IPS-18a (cell line): ENCODE measurements at regions not wholly inside any gene's neighbourhood (a gene's known extent, or its start where the extent isn't known, plus 50 kb on each side); places are given as distances from the start of the nearest gene placed in this dataset.
A peak's percentile ranks its signal among the peaks of the same experiment; 100 is the strongest.

Source experiments
- H3K27ac ChIP-seq: one replicate; pipeline ENCODE4 v1.5.1; 2013; ENCODE audit warnings: low read length
- H3K27me3 ChIP-seq: one replicate; pipeline ENCODE4 v1.6.1; 2013; ENCODE audit warnings: mild to moderate bottlenecking, low read length; ENCODE audit not compliant: control insufficient read depth, insufficient read depth
- H3K36me3 ChIP-seq: one replicate; pipeline ENCODE4 v1.6.1; 2013; ENCODE audit warnings: low read depth, low read length; ENCODE audit not compliant: control insufficient read depth
- H3K4me1 ChIP-seq: one replicate; pipeline ENCODE4 v1.6.1; 2013; ENCODE audit warnings: low read depth, low read length; ENCODE audit not compliant: control insufficient read depth
- H3K4me3 ChIP-seq: one replicate; pipeline ENCODE4 v1.5.1; 2013; ENCODE audit warnings: low read length
- H3K9ac ChIP-seq: one replicate; pipeline ENCODE4 v1.6.1; 2013; ENCODE audit warnings: mild to moderate bottlenecking, low read length, moderate library complexity
- H3K9me3 ChIP-seq: one replicate; pipeline ENCODE4 v1.6.1; 2013; ENCODE audit warnings: low read depth, low read length; ENCODE audit not compliant: control insufficient read depth

DNA sequence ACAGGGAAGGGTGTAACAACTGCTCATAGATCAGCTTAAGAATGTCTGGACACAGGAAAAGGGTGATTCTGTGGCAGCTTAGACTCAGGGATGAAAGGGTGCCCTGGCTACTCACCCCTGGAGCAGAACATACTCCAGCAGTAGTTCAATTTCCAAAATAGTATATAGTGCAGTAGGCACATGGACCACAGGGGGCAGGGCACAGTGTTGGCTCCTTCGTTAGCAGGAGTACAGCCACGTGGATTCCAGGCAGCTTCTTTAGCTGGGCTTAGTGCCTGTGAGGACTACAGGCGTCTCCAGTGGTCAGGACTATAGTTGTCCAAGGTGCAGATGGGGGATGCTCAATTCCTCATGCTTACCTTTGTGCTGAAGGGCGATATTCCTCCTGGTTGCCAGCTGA is 277.5 kb upstream of the DDX18 start:
- Histone ChIP-seq H3K27me3 (no peaks in the 10 kb centered on the region), H3K36me3 (no peaks in the 10 kb centered on the region), H3K9ac (no peak overlapping the region), H3K4me1 (no peaks in the 10 kb centered on the region), H3K9me3 (peaks cover 12% of the 10 kb centered on the region), H3K4me3 (no peak overlapping the region), H3K27ac (no peak overlapping the region)

DNA sequence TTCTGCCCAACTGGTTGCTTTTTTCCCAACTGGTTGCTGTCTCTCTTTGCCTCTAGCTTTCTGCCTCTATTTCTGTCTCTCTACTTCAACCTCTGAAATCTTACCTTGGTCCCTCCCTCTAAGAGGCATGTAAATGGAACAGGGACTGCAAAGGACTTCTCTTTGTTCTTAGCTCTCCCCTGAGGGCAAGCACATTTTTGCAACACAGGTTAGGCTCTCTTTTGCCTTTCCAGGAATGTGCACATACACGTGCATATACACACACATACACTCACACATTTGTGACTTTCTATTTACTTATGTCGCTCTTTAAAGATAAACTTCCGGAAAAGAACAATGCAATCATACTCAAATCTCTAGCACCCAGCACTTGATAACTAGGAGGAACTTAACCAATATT is 262.6 kb upstream of the DDX18 start:
- Histone ChIP-seq H3K27me3 (no peaks in the 10 kb centered on the region), H3K9me3 (no peaks in the 10 kb centered on the region), H3K36me3 (no peaks in the 10 kb centered on the region), H3K27ac (no peak overlapping the region), H3K4me3 (no peak overlapping the region), H3K4me1 (peaks cover 34% of the 10 kb centered on the region), H3K9ac (no peak overlapping the region)

DNA sequence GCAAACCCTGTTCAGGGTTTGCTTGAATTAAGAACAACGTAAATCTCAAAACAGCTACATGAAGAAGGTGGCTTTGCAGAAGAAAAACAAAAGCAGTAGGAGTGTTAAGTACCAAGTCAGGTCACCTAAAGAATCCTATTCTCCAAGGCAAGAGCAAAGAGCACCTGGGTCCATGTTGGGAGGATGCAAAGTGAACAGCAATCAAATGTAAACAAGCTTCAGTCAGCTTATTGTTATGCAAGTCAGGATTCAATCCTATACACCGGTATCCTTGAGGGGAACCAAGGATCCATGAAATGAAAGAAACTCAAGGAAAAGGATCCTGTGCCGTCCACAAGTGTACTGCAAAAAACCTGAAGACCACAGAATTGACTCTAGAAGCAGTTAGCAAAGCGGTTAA is 261.0 kb upstream of the DDX18 start:
- Histone ChIP-seq H3K4me1 (peaks cover 34% of the 10 kb centered on the region), H3K4me3 (peak overlapping the region; percentile 34), H3K27ac (no peak overlapping the region), H3K9me3 (no peaks in the 10 kb centered on the region), H3K9ac (no peak overlapping the region), H3K36me3 (no peaks in the 10 kb centered on the region), H3K27me3 (no peaks in the 10 kb centered on the region)

DNA sequence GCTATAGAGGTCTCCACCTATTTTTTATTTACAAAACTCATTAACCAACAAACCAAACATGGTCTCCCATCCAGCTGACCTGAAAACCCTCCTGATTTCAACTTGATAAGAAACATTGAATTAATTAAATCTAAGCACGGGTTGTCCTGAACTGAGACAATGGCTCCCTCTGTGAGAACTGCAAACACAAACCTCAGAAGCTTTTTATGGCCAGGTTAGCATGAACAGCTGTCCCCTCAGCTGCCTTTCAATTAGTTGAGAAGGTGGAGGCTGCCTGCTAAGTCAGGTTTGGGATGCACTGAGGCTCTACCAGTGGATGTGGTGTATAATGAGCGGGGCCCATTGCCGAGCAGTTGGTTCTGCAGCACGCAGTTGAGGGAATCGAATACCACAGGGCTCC is 258.5 kb upstream of the DDX18 start:
- no peaks in the 10 kb centered on the region for H3K9me3 ChIP-seq
- no peak overlapping the region for H3K27ac ChIP-seq
- peaks cover 34% of the 10 kb centered on the region for H3K4me1 ChIP-seq
- H3K36me3 ChIP-seq, result no peaks in the 10 kb centered on the region
- no peaks in the 10 kb centered on the region for H3K27me3 ChIP-seq
- H3K4me3 ChIP-seq, result no peak overlapping the region
- no peak overlapping the region for H3K9ac ChIP-seq

DNA sequence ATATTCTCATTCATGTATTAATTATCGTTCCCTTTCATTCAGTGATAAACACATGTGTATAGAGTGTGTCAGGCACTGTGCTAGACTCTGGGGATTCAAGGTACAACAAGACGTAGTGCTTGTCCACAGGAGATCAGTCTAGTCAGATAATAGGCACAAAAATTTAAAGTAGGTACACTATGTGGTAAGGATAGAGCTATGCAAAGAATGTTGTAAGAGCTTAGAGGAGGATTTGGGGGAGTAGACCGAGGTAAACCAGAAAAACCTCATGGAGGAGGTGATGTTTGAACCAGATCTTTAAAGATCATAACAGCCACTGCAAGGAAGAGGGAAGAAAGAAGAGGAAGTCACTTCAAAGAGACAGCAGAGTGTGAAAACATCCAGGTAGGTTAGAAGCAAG is 256.9 kb upstream of the DDX18 start:
- no peaks in the 10 kb centered on the region for H3K27me3 ChIP-seq
- H3K4me1 ChIP-seq, result peaks cover 20% of the 10 kb centered on the region
- no peak overlapping the region for H3K4me3 ChIP-seq
- H3K9ac ChIP-seq, result no peak overlapping the region
- no peaks in the 10 kb centered on the region for H3K9me3 ChIP-seq
- no peak overlapping the region for H3K27ac ChIP-seq
- H3K36me3 ChIP-seq, result no peaks in the 10 kb centered on the region

DNA sequence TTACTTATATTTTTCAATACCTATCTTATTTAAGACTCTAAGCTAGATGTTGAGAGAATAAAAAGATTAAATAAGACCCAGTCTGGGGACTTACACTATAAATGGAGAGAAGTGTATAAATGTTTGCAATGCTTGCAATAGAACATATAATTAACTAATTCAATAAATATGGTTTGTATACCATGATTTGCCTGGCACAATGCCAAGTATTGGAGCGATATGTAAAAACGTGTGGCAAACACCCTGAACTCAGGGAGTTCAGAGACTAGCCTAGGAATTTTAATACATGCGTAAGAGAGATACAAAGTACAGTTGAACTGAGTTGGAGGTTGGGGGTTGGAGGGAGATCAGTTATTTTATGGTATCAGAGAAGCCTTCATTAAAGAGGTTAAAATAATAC is 251.8 kb upstream of the DDX18 start:
- no peak overlapping the region for H3K27ac ChIP-seq
- H3K36me3 ChIP-seq, result no peaks in the 10 kb centered on the region
- no peak overlapping the region for H3K4me3 ChIP-seq
- H3K4me1 ChIP-seq, result no peaks in the 10 kb centered on the region
- H3K27me3 ChIP-seq, result no peaks in the 10 kb centered on the region
- no peak overlapping the region for H3K9ac ChIP-seq
- H3K9me3 ChIP-seq, result no peaks in the 10 kb centered on the region

DNA sequence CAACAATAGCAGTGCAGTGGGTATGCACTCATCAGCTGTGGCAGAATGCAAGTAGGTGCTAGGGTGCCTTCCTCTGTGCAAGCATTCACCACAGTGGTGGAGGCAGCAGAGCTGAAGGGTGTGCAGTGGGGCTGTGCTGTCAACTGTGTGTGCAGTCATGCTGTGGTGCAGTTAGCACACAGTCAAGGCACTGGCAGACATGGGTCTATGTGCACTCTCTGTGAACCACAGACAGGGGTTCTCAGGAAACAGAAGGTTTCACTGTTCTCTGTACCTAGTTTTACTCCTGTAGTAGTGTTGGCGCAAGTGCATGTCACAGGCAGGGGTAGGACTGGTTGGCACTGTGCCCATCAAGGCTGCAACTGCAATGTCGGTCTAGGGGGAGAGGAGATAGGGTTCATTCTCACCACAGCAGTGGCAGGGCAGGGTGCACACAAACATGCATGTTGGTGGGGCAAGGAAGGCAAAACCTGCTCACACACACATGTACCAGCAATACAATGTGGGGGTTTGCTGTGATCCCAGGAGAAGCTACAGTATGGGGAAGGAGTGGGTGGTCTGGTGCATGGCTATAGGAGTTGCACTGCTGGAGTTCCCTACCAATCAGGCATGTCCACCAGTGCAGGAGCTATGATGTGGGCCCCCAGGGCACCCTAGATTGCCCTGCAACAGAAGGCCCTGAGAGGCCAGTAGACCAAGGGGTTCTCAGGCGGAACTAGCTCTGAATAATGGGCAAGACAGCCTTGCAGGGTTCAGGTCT is 242.7 kb upstream of the DDX18 start:
- H3K36me3 ChIP-seq, result no peaks in the 10 kb centered on the region
- no peaks in the 10 kb centered on the region for H3K4me1 ChIP-seq
- H3K27me3 ChIP-seq, result no peaks in the 10 kb centered on the region
- no peak overlapping the region for H3K4me3 ChIP-seq
- no peak overlapping the region for H3K27ac ChIP-seq
- no peak overlapping the region for H3K9ac ChIP-seq
- H3K9me3 ChIP-seq, result no peaks in the 10 kb centered on the region

DNA sequence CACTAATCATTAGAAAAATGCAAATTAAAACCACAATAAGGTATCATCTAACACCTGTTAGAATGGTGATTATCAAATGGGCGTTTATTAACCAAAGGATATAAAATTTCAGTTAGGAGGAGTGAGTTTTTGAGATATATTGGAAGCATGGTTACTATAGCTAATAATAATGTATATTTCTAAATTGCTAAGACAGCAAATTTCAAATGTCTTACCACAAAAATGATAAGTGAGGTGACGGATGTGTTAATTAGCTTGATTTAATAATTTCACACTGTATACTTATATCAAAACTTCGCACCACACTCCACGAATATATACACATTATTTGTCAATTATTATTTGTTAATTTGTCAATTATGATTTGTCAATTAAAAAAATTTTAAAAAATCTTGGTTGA is 227.2 kb upstream of the DDX18 start:
- Histone ChIP-seq H3K4me1 (no peaks in the 10 kb centered on the region), H3K9ac (no peak overlapping the region), H3K4me3 (no peak overlapping the region), H3K27ac (no peak overlapping the region), H3K9me3 (peaks cover 7% of the 10 kb centered on the region), H3K36me3 (no peaks in the 10 kb centered on the region), H3K27me3 (no peaks in the 10 kb centered on the region)

DNA sequence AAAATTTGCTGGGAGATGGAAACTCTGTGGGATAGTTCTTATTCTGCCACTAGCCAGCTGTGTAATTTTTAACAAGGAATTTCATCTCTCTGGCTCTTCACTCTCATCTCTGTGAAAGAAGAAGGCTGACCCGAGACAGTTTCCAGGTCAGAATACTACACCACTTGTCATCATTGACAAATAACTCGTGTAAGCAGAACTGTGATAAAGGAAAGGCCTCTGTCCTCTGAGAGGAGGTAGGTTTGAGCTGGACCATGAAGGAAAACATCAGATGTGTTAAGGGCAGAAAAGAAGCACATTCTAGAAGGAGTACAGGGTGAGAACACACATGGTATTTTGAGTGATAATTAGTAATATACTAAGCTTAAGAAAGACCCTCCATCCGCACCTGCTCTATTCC is 211.4 kb upstream of the DDX18 start:
- Histone ChIP-seq H3K27me3 (no peaks in the 10 kb centered on the region), H3K27ac (no peak overlapping the region), H3K36me3 (no peaks in the 10 kb centered on the region), H3K4me1 (peaks cover 8% of the 10 kb centered on the region), H3K9me3 (no peaks in the 10 kb centered on the region), H3K9ac (no peak overlapping the region), H3K4me3 (no peak overlapping the region)

DNA sequence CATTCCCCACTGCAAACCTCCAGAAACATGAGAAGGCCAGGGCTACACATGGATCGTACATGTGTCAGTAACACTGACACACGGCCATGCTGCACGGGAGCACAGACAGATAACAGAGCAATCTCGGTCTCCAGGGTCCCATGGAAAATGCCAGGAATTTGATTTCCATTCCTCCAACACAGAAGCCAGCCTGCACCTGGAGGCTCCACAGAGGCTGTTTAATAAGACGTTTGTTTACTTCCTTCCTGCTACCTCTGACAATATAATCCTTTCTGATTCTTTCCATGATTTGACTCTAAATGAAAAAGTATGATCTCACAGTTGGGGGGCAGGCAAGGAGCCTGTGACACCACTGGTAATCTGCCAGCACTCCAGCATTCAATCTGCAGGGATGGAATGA is 210.9 kb upstream of the DDX18 start:
- no peaks in the 10 kb centered on the region for H3K27me3 ChIP-seq
- no peaks in the 10 kb centered on the region for H3K9me3 ChIP-seq
- H3K27ac ChIP-seq, result no peak overlapping the region
- no peak overlapping the region for H3K9ac ChIP-seq
- H3K4me3 ChIP-seq, result no peak overlapping the region
- H3K4me1 ChIP-seq, result peaks cover 8% of the 10 kb centered on the region
- no peaks in the 10 kb centered on the region for H3K36me3 ChIP-seq

DNA sequence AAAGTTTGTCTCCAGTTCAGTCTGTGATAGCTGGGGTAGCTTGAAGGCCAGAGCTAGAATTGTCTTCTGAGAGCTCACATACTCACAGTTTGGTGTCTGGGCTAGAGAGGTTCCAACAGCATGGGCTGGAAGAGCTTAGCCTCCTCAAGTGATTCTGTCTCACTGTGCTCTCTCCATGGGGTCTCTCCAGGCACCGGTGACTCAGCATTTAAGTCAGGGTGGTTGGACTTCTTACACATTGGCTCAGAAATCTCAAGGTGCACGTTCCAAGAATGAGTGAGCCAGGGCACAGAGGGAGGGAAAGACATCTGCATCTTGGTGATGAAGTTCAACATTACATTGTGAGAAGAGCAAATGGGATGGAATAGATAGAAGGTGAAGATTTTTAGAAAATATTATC is 207.3 kb upstream of the DDX18 start:
- Histone ChIP-seq H3K4me3 (no peak overlapping the region), H3K27ac (no peak overlapping the region), H3K27me3 (no peaks in the 10 kb centered on the region), H3K9ac (no peak overlapping the region), H3K9me3 (no peaks in the 10 kb centered on the region), H3K4me1 (peaks cover 8% of the 10 kb centered on the region), H3K36me3 (no peaks in the 10 kb centered on the region)

DNA sequence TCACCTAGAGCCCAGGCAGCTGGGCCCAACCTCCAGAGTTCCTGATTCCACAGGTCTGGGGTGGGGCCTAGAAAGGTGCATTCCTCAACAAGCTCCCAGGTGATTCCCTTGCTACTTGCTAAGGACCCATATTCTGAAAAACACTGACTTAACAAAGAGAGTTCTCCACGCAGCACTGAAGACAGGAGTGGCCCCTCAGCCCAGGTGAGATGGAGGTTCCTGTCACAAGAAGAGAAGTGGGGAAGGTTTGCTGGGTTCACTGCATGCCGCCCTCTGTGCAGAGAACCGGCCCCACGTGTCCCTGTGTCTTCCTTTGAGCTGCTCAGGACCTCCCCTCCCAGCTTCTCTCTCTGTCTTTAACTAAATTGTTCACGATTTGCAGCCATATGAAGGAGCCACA is 201.4 kb upstream of the DDX18 start:
- H3K4me3 ChIP-seq, result no peak overlapping the region
- no peaks in the 10 kb centered on the region for H3K9me3 ChIP-seq
- no peaks in the 10 kb centered on the region for H3K4me1 ChIP-seq
- H3K36me3 ChIP-seq, result no peaks in the 10 kb centered on the region
- no peak overlapping the region for H3K27ac ChIP-seq
- H3K9ac ChIP-seq, result no peak overlapping the region
- H3K27me3 ChIP-seq, result no peaks in the 10 kb centered on the region
